GM23338 (cell line): ENCODE measurements at regions not wholly inside any gene's neighbourhood (a gene's known extent, or its start where the extent isn't known, plus 50 kb on each side); places are given as distances from the start of the nearest gene placed in this dataset.

ENCODE experiments used
- ATAC-seq: fragments of 200-7000 bp; cut with Tn5 transposase; 3 replicates; pipeline ENCODE4 v1.9.1; 2020
- DNase-seq: peaks from one replicate; pipeline ENCODE4 v3.0.0-alpha.2; 2015; ENCODE audit warnings: low spot score
- H2AFZ ChIP-seq: fragments of 200-600 bp; sonication (generic); 2 replicates; pipeline ENCODE4 v1.8.0; 2016; ENCODE audit warnings: antibody characterized with exemption, mild to moderate bottlenecking, moderate library complexity
- H3F3A ChIP-seq: fragments of 200-600 bp; sonication (generic); replicated peaks from 2 replicates; pipeline ENCODE4 v1.8.0; 2017; ENCODE audit warnings: antibody characterized with exemption, mixed run types, low read depth
- H3K27ac ChIP-seq: fragments of 200-600 bp; sonication (generic); 2 replicates; pipeline ENCODE4 v1.6.1; 2016; ENCODE audit warnings: low read depth
- H3K27me3 ChIP-seq: fragments of 200-600 bp; sonication (generic); 2 replicates; pipeline ENCODE4 v1.8.0; 2016; ENCODE audit warnings: mild to moderate bottlenecking, mixed run types, moderate library complexity; ENCODE audit not compliant: insufficient read depth
- H3K36me3 ChIP-seq: fragments of 200-600 bp; sonication (generic); 2 replicates; pipeline ENCODE4 v1.8.0; 2016; ENCODE audit warnings: mild to moderate bottlenecking; ENCODE audit not compliant: insufficient read depth
- H3K4me1 ChIP-seq: fragments of 200-600 bp; sonication (generic); 2 replicates; pipeline ENCODE4 v1.8.0; 2016; ENCODE audit warnings: mild to moderate bottlenecking, moderate library complexity; ENCODE audit not compliant: insufficient read depth
- H3K4me2 ChIP-seq: fragments of 200-600 bp; sonication (generic); 2 replicates; pipeline ENCODE4 v1.7.1; 2017; ENCODE audit warnings: mixed run types
- H3K4me3 ChIP-seq: fragments of 200-600 bp; sonication (generic); 2 replicates; pipeline ENCODE4 v1.6.1; 2016; ENCODE audit warnings: mixed run types
- H3K79me2 ChIP-seq: fragments of 200-600 bp; sonication (generic); replicated peaks from 2 replicates; pipeline ENCODE4 v1.8.0; 2017; ENCODE audit warnings: mild to moderate bottlenecking; ENCODE audit not compliant: insufficient read depth
- H3K9me2 ChIP-seq: fragments of 200-600 bp; sonication (generic); 2 replicates; pipeline ENCODE4 v1.8.0; 2017; ENCODE audit not compliant: insufficient read depth
- H4K20me1 ChIP-seq: fragments of 200-600 bp; sonication (generic); replicated peaks from 2 replicates; pipeline ENCODE4 v1.8.0; 2017; ENCODE audit warnings: mild to moderate bottlenecking; ENCODE audit not compliant: insufficient read depth
- H3K27ac Mint-ChIP-seq: 2 replicates; pipeline ENCODE4 v1.8.0; 2020; ENCODE audit warnings: inconsistent platforms, mild to moderate bottlenecking, moderate library complexity, mixed read lengths
- H3K27me3 Mint-ChIP-seq: 3 replicates; pipeline ENCODE4 v1.8.0; 2022; ENCODE audit warnings: low read depth, mild to moderate bottlenecking, moderate library complexity, mixed read lengths, inconsistent platforms; ENCODE audit not compliant: insufficient read depth, poor library complexity
- H3K36me3 Mint-ChIP-seq: 3 replicates; pipeline ENCODE4 v1.8.0; 2021; ENCODE audit warnings: low read depth, mild to moderate bottlenecking, inconsistent platforms, moderate library complexity, mixed read lengths
- H3K4me1 Mint-ChIP-seq: 3 replicates; pipeline ENCODE4 v1.8.0; 2020; ENCODE audit warnings: mild to moderate bottlenecking, inconsistent platforms, mixed read lengths
- H3K4me3 Mint-ChIP-seq: 3 replicates; pipeline ENCODE4 v1.8.0; 2021; ENCODE audit warnings: moderate library complexity, mild to moderate bottlenecking, inconsistent platforms, mixed read lengths
- H3K9me3 Mint-ChIP-seq: 3 replicates; pipeline ENCODE4 v1.8.0; 2020; ENCODE audit warnings: moderate library complexity, mild to moderate bottlenecking, inconsistent platforms, mixed read lengths
- REST ChIP-seq: IDR thresholded peaks from one replicate; pipeline ENCODE4 v1.6.1; 2018; ENCODE audit warnings: antibody characterized with exemption; ENCODE audit not compliant: unreplicated experiment
- ZNF462 ChIP-seq: fragments of 250-450 bp; sonication (Bioruptor Pico); IDR thresholded peaks from 2 replicates; pipeline ENCODE4 v1.5.0; 2020; ENCODE audit warnings: mild to moderate bottlenecking, moderate library complexity

- H3K4me1 Mint-ChIP-seq = no peaks in the 10 kb centered on the region
- Histone ChIP-seq H2AFZ (no peak overlapping the region), H3K36me3 (no peaks in the 10 kb centered on the region), H3K4me1 (no peaks in the 10 kb centered on the region), H3F3A (no peaks in the 10 kb centered on the region), H3K4me2 (no peak overlapping the region), H3K9me2 (peaks cover 12% of the 10 kb centered on the region; the same call in 1 of the 2 replicates), H3K27me3 (no peaks in the 10 kb centered on the region), H3K27ac (no peak overlapping the region), H3K4me3 (no peak overlapping the region), H4K20me1 (no peaks in the 10 kb centered on the region), H3K79me2 (no peaks in the 10 kb centered on the region)
- H3K9me3 Mint-ChIP-seq = peaks cover 4% of the 10 kb centered on the region; the same call in 2 of the 3 replicates
- H3K36me3 Mint-ChIP-seq = no peaks in the 10 kb centered on the region; the same call in 2 of the 3 replicates
- no peak for DNase-seq
- H3K4me3 Mint-ChIP-seq = no peak overlapping the region
- no peak for ATAC-seq
- H3K27ac Mint-ChIP-seq = no peak overlapping the region
- TF ChIP-seq ZNF462 = no peak
- no peak for TF ChIP-seq REST
- H3K27me3 Mint-ChIP-seq = no peaks in the 10 kb centered on the region
Observed at GRCh38 chr4:37023504-37023903, 221.0 kb upstream of the NWD2 start.
